WTC11 (cell line): ENCODE measurements at regions not wholly inside any gene's neighbourhood (a gene's known extent, or its start where the extent isn't known, plus 50 kb on each side); places are given as distances from the start of the nearest gene placed in this dataset.

ENCODE experiments used
- ATAC-seq: fragments of 200-7000 bp; cut with Tn5 transposase; 2 replicates; pipeline ENCODE4 v1.10.0; 2021; ENCODE audit warnings: mild to moderate bottlenecking, moderate library complexity
- CTCF ChIA-PET: fragments of 300-600 bp; sonication (Branson Sonifier 250); formaldehyde crosslinking; loops from one replicate; lab custom pipeline; 2021; ENCODE audit warnings: antibody characterized with exemption; lab: Charles Lee
- POLR2A ChIA-PET: fragments of 350-600 bp; sonication (Branson Sonifier 250); formaldehyde crosslinking; loops from one replicate; lab custom pipeline; 2021; ENCODE audit warnings: antibody characterized with exemption; lab: Charles Lee
- DNase-seq: peaks from one replicate; pipeline ENCODE4 v3.0.0; 2021; ENCODE audit warnings: low spot score
- H3K27ac Mint-ChIP-seq: 2 replicates; pipeline ENCODE4 v1.8.0; 2021; ENCODE audit warnings: mixed read lengths
- H3K27me3 Mint-ChIP-seq: 2 replicates; pipeline ENCODE4 v1.8.0; 2021; ENCODE audit warnings: low read depth, mild to moderate bottlenecking, moderate library complexity, mixed read lengths
- H3K36me3 Mint-ChIP-seq: 2 replicates; pipeline ENCODE4 v1.8.0; 2021; ENCODE audit warnings: mixed read lengths
- H3K4me1 Mint-ChIP-seq: 2 replicates; pipeline ENCODE4 v1.8.0; 2022; ENCODE audit warnings: mixed read lengths
- H3K4me3 Mint-ChIP-seq: 2 replicates; pipeline ENCODE4 v1.8.0; 2021; ENCODE audit warnings: mild to moderate bottlenecking, moderate library complexity, mixed read lengths
- H3K9me3 Mint-ChIP-seq: 2 replicates; pipeline ENCODE4 v1.8.0; 2021; ENCODE audit warnings: mixed read lengths
- ATF2 ChIP-seq: sonication (generic); formaldehyde crosslinking; IDR thresholded peaks from 2 replicates; pipeline ENCODE4 v1.8.1; 2022; ENCODE audit warnings: low read depth, missing genetic modification reagents, borderline replicate concordance
- CBFB ChIP-seq: sonication (generic); formaldehyde crosslinking; IDR thresholded peaks from 2 replicates; pipeline ENCODE4 v1.8.1; 2022; ENCODE audit warnings: mild to moderate bottlenecking, low read depth, missing genetic modification reagents
- CREM ChIP-seq: sonication (generic); formaldehyde crosslinking; IDR thresholded peaks from 2 replicates; pipeline ENCODE4 v1.8.1; 2022; ENCODE audit warnings: mild to moderate bottlenecking, missing genetic modification reagents, moderate library complexity
- E2F1 ChIP-seq: sonication (generic); formaldehyde crosslinking; IDR thresholded peaks from 2 replicates; pipeline ENCODE4 v1.8.0; 2022; ENCODE audit warnings: mild to moderate bottlenecking, missing genetic modification reagents
- E2F4 ChIP-seq: sonication (generic); formaldehyde crosslinking; IDR thresholded peaks from 2 replicates; pipeline ENCODE4 v1.8.1; 2022; ENCODE audit warnings: low read depth, mild to moderate bottlenecking, moderate library complexity, missing genetic modification reagents, borderline replicate concordance
- ERG ChIP-seq: fragments of 250-450 bp; sonication (Bioruptor Pico); IDR thresholded peaks from 2 replicates; pipeline ENCODE4 v1.8.0; 2021; ENCODE audit warnings: mild to moderate bottlenecking
- GABPB1 ChIP-seq: sonication (generic); formaldehyde crosslinking; IDR thresholded peaks from 2 replicates; pipeline ENCODE4 v1.8.1; 2023; ENCODE audit warnings: mild to moderate bottlenecking, missing genetic modification reagents
- KAT7 ChIP-seq: sonication (generic); formaldehyde crosslinking; IDR thresholded peaks from 2 replicates; pipeline ENCODE4 v1.8.1; 2023; ENCODE audit warnings: missing genetic modification reagents, mild to moderate bottlenecking, borderline replicate concordance
- MAX ChIP-seq: sonication (generic); formaldehyde crosslinking; IDR thresholded peaks from 2 replicates; pipeline ENCODE4 v1.8.0; 2022; ENCODE audit warnings: mild to moderate bottlenecking, missing genetic modification reagents
- NFATC4 ChIP-seq: fragments of 250-450 bp; sonication (Bioruptor Pico); IDR thresholded peaks from 2 replicates; pipeline ENCODE4 v1.9.0; 2021; ENCODE audit warnings: mild to moderate bottlenecking
- SMAD3 ChIP-seq: sonication (generic); formaldehyde crosslinking; IDR thresholded peaks from 2 replicates; pipeline ENCODE4 v1.8.0; 2022; ENCODE audit warnings: missing genetic modification reagents, mild to moderate bottlenecking, borderline replicate concordance
- SP1 ChIP-seq: sonication (generic); formaldehyde crosslinking; conservative IDR thresholded peaks from 2 replicates; pipeline ENCODE4 v1.8.1; 2022; ENCODE audit warnings: missing genetic modification reagents
- USF2 ChIP-seq: sonication (generic); formaldehyde crosslinking; IDR thresholded peaks from 2 replicates; pipeline ENCODE4 v1.8.1; 2023; ENCODE audit warnings: mild to moderate bottlenecking, missing genetic modification reagents, moderate library complexity
- ZNF121 ChIP-seq: sonication (generic); formaldehyde crosslinking; IDR thresholded peaks from 2 replicates; pipeline ENCODE4 v1.8.0; 2023; ENCODE audit warnings: missing genetic modification reagents
- ZNF281 ChIP-seq: sonication (generic); formaldehyde crosslinking; IDR thresholded peaks from 2 replicates; pipeline ENCODE4 v1.8.0; 2023; ENCODE audit warnings: mild to moderate bottlenecking, missing genetic modification reagents
- ZNF425 ChIP-seq: fragments of 250-450 bp; sonication (Bioruptor Pico); conservative IDR thresholded peaks from 2 replicates; pipeline ENCODE4 v1.9.0; 2021; ENCODE audit warnings: mild to moderate bottlenecking
- TF ChIP-seq, protein P1 (sequence below): sonication (generic); formaldehyde crosslinking; IDR thresholded peaks from 2 replicates; pipeline ENCODE4 v1.8.1; 2023; ENCODE audit warnings: mild to moderate bottlenecking, moderate library complexity, missing genetic modification reagents

DNA sequence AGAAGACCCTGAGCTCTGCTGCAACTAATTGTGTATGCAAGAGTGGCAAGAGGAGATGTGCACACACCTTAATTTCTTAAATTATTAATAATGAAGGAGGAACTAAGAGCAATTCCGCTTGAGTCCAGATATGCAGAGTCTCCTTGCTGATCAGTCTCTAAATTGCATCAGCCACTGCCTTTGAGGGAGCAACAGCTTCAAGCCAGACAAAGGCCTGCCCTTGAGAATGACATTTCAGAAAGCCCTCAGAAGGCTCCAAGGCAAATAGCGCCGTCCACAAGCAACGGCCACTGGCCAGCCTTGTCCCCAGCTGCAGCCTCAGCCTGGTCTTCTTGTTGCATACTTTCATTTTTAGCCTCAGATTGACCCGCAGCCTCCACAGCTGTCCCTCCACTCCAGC, 110.6 kb upstream of the RNF32 start:
- Mint-ChIP-seq H3K27ac (no peak overlapping the region), H3K4me3 (no peak overlapping the region)
- ATAC-seq = no peak
- TF ChIP-seq MAX (CRISPR knock-in tag) (no peak), ZNF425 (CRISPR knock-in tag) (no peak), NFATC4 (CRISPR knock-in tag) (no peak), ZNF121 (CRISPR knock-in tag) (no peak), ZNF281 (CRISPR knock-in tag) (no peak)
- TF ChIP-seq, all 79 proteins: peak for 0
- CTCF ChIA-PET = no interaction called here
- no peak for DNase-seq
- POLR2A ChIA-PET = no interaction called here
- no peaks in the 10 kb centered on the region for H3K36me3 Mint-ChIP-seq
- no peaks in the 10 kb centered on the region for H3K27me3 Mint-ChIP-seq
- H3K9me3 Mint-ChIP-seq = no peaks in the 10 kb centered on the region
- H3K4me1 Mint-ChIP-seq = no peaks in the 10 kb centered on the region

DNA sequence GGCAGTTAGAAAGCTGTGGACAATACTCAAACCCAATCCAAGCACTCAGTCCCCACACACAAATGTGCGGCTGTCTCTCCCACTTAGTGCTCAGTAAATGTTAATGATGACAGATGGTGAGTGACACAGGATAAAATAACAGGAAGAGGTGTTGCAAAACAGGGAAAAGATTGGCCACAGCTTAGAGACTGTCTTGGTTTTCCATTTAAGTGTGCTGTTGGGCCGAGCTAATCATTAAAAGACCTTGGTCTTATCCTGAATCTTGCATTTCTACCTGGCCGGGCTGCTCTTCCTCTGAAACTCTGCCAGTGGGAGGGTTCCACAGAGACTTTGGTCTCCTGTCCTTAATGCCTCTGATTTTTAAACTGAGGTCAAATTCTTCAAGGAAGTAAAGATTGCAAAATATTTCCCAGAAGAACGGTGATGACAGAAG, 113.1 kb upstream of the RNF32 start:
- H3K4me3 Mint-ChIP-seq = no peak overlapping the region
- DNase-seq (no peak), ATAC-seq (no peak)
- H3K27me3 Mint-ChIP-seq = no peaks in the 10 kb centered on the region; the same call in 1 of the 2 replicates
- H3K36me3 Mint-ChIP-seq = no peaks in the 10 kb centered on the region
- 0 out of 2 replicates have a peak, but pooled peaks have one; percentile 21 for TF ChIP-seq GABPB1 (CRISPR knock-in tag)
- TF ChIP-seq SP1 (CRISPR knock-in tag) = no peak
- H3K4me1 Mint-ChIP-seq = no peaks in the 10 kb centered on the region
- ChIA-PET POLR2A (no interaction called here), CTCF (no interaction called here)
- no peak overlapping the region for H3K27ac Mint-ChIP-seq
- no peaks in the 10 kb centered on the region for H3K9me3 Mint-ChIP-seq

DNA sequence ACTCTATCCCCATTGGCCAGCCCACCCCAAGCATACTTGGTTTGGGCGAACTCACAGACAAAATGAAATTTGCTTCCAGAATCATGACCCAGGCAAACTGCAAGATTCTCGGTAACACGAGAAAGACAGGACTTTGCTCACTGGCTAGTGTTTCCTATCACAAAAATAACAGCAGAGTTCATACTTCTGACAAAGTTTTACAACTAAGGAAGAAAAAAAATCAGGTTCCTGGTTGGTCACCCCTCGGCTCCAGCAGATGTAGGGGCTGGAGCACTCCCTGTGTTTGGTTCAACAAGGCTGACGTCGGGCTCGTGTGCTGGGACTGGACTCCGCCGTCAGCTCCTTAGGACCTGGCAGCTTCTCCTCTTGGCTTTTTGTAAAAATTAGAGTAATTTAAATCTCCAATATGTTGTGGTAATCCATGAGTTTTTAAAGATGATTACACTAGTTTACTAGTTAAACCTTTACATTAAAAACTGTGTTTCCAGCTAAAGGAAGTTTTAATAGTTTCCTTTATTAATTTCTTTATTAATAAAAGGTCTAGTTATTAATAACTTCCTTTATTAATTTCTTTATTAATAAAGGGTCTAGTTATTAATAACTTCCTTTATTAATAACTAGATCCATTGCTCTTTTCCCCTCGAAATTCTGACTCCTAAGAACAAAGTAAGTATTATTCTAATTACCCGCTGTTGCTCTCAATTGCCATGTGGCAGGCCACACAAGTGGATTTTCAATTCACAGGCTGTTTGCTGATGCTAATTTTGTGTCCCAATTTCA, 115.6 kb upstream of the RNF32 start:
- ATAC-seq (no peak), DNase-seq (no peak)
- POLR2A ChIA-PET = no interaction called here
- Mint-ChIP-seq H3K36me3 (no peaks in the 10 kb centered on the region), H3K27ac (no peak overlapping the region), H3K4me1 (no peaks in the 10 kb centered on the region), H3K9me3 (no peaks in the 10 kb centered on the region), H3K27me3 (no peaks in the 10 kb centered on the region; the same call in 1 of the 2 replicates), H3K4me3 (no peak overlapping the region)
- CTCF ChIA-PET = no interaction called here
- TF ChIP-seq SMAD3 (no peak), CBFB (CRISPR knock-in tag) (no peak), NFATC4 (CRISPR knock-in tag) (no peak), KAT7 (no peak), ATF2 (no peak), CREM (CRISPR knock-in tag) (no peak), E2F1 (CRISPR knock-in tag) (no peak), ERG (CRISPR knock-in tag) (no peak), USF2 (CRISPR knock-in tag) (no peak), E2F4 (no peak)
- TF ChIP-seq, protein P1, sequence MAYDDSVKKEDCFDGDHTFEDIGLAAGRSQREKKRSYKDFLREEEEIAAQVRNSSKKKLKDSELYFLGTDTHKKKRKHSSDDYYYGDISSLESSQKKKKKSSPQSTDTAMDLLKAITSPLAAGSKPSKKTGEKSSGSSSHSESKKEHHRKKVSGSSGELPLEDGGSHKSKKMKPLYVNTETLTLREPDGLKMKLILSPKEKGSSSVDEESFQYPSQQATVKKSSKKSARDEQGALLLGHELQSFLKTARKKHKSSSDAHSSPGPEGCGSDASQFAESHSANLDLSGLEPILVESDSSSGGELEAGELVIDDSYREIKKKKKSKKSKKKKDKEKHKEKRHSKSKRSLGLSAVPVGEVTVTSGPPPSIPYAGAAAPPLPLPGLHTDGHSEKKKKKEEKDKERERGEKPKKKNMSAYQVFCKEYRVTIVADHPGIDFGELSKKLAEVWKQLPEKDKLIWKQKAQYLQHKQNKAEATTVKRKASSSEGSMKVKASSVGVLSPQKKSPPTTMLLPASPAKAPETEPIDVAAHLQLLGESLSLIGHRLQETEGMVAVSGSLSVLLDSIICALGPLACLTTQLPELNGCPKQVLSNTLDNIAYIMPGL (CRISPR knock-in tag) = no peak
